ENCODE measurements at regions not wholly inside any gene's neighbourhood (a gene's known extent, or its start where the extent isn't known, plus 50 kb on each side); places are given as distances from the start of the nearest gene placed in this dataset.

GRCh38 chr11:11755871-11756270 lies 85.9 kb upstream of the USP47 start:
- no peak for DNase-seq

- no peak for DNase-seq
Measured at GRCh38 chr11:11752679-11753078, 89.1 kb upstream of the USP47 start.

GRCh38 chr11:11750017-11750878 lies 91.5 kb upstream of the USP47 start:
- no peak for DNase-seq

GRCh38 chr11:11748706-11749365 lies 92.9 kb upstream of the USP47 start:
- DNase-seq, result no peak

- no peak for DNase-seq
Measured at GRCh38 chr11:11747570-11747969, 94.2 kb upstream of the USP47 start.

- DNase-seq, result no peak
Measured at GRCh38 chr11:11746449-11746848, 95.3 kb upstream of the USP47 start.

- DNase-seq, result no peak
Measured at GRCh38 chr11:11743216-11743615, 98.6 kb upstream of the USP47 start.

GRCh38 chr11:11742486-11742885 lies 99.3 kb upstream of the USP47 start:
- DNase-seq, result no peak

GRCh38 chr11:11740836-11741235 lies 100.9 kb upstream of the USP47 start:
- DNase-seq, result no peak

GRCh38 chr11:11740073-11740702 lies 101.6 kb upstream of the USP47 start:
- no peak for DNase-seq

GRCh38 chr11:11738370-11738769 lies 103.4 kb upstream of the USP47 start:
- no peak for DNase-seq

GRCh38 chr11:11735586-11735985 lies 106.2 kb upstream of the USP47 start:
- DNase-seq, result no peak

GRCh38 chr11:11733246-11733747 lies 108.5 kb upstream of the USP47 start:
- DNase-seq, result no peak

GRCh38 chr11:11732116-11732515 lies 109.7 kb upstream of the USP47 start:
- DNase-seq, result no peak

GRCh38 chr11:11731311-11732083 lies 109.7 kb upstream of the GALNT18 start:
- no peak for DNase-seq

- DNase-seq, result no peak
Measured at GRCh38 chr11:11728386-11728785, 106.6 kb upstream of the GALNT18 start.

GRCh38 chr11:11725438-11725837 lies 103.6 kb upstream of the GALNT18 start:
- no peak for DNase-seq

- no peak for DNase-seq
Measured at GRCh38 chr11:11724994-11725393, 103.2 kb upstream of the GALNT18 start.

- DNase-seq, result no peak
Measured at GRCh38 chr11:11722861-11723260, 101.1 kb upstream of the GALNT18 start.

- no peak for DNase-seq
Measured at GRCh38 chr11:11722246-11722645, 100.4 kb upstream of the GALNT18 start.

- DNase-seq, result no peak
Measured at GRCh38 chr11:11718511-11718910, 96.7 kb upstream of the GALNT18 start.

- no peak for DNase-seq
Measured at GRCh38 chr11:11717064-11717725, 95.4 kb upstream of the GALNT18 start.

Data from stimulated activated CD4-positive, alpha-beta T cell treated with anti-CD3 and anti-CD28 coated beads, Interleukin-4, amount 100 ng/mL, for 1 hour (primary cell).